ENCODE measurements at regions not wholly inside any gene's neighbourhood (a gene's known extent, or its start where the extent isn't known, plus 50 kb on each side); places are given as distances from the start of the nearest gene placed in this dataset.

DNA sequence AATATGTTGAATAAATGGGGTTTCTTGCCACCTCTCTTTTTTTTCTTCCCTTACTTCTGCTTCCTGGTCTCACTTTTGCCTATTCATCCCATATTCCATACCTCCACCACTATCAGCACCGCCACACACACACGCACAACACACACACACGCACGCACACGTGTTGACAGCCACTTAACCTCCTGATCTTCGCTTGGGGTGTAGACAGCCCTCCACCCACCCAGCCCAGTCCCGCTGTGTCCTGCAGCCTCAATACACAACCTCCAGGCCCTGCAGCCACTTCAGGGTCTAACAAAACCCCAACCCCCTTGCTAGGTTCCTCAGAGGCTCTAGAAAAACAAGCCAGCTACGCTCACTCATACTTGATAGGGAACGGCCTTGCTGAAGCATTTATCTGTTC, 72.3 kb downstream of the LINC00237 start:
- no peaks in the 10 kb centered on the region for H3K9me3 ChIP-seq (ENCODE audit: control insufficient read depth, low read length)
- H3K4me2 ChIP-seq (ENCODE audit: low read length, poor library complexity, severe bottlenecking), result no peak overlapping the region
- H3K4me3 ChIP-seq (ENCODE audit: insufficient read depth in 1 of 2, low read depth in 1 of 2, low read length in 2 of 2), result no peak overlapping the region
- no peak overlapping the region for H3K9ac ChIP-seq (ENCODE audit: low read length)
- no peak overlapping the region for H2BK5ac ChIP-seq (ENCODE audit: low read depth, low read length, poor library complexity, severe bottlenecking)
- H3K36me3 ChIP-seq (ENCODE audit: control insufficient read depth in 1 of 2, insufficient read depth in 2 of 2, low read depth in 1 of 2, low read length in 2 of 2), result no peaks in the 10 kb centered on the region
- peak overlapping the region; percentile 28 for H4K91ac ChIP-seq (ENCODE audit: low read length)
- no peak overlapping the region for H2AK5ac ChIP-seq (ENCODE audit: low read length, severe bottlenecking)
- H2AFZ ChIP-seq (ENCODE audit: low read depth, low read length), result no peak overlapping the region
- H3K18ac ChIP-seq (ENCODE audit: low read depth in 1 of 2, low read length in 2 of 2), result no peak overlapping the region
- H3K27ac ChIP-seq (ENCODE audit: low read length, poor library complexity, severe bottlenecking), result no peak overlapping the region
- no peak overlapping the region for H2BK15ac ChIP-seq (ENCODE audit: low read depth, poor library complexity, severe bottlenecking)
- H3K23ac ChIP-seq (ENCODE audit: low read length in 2 of 2), result no peak overlapping the region
- DNase-seq, result no peak
- H3K4ac ChIP-seq (ENCODE audit: low read depth in 1 of 2, low read length in 2 of 2), result no peak overlapping the region
- H2BK12ac ChIP-seq (ENCODE audit: low read length in 2 of 2), result no peak overlapping the region
- no peaks in the 10 kb centered on the region for H3K27me3 ChIP-seq (ENCODE audit: control insufficient read depth in 1 of 2, insufficient read depth in 1 of 2, low read length in 2 of 2)
- no peaks in the 10 kb centered on the region for H3K79me1 ChIP-seq (replicated peaks; ENCODE audit: low read length, poor library complexity, severe bottlenecking)
- no peak overlapping the region for H3K14ac ChIP-seq (ENCODE audit: low read length in 2 of 2)
- H3K4me1 ChIP-seq (ENCODE audit: control insufficient read depth, insufficient read depth, low read depth, low read length), result no peaks in the 10 kb centered on the region
- WGBS, result 61% methylated on average over 7 of the region's 9 CpGs
- no peak overlapping the region for H2BK120ac ChIP-seq (ENCODE audit: low read depth, low read length)
- no peak overlapping the region for H4K8ac ChIP-seq (ENCODE audit: low read length)

DNA sequence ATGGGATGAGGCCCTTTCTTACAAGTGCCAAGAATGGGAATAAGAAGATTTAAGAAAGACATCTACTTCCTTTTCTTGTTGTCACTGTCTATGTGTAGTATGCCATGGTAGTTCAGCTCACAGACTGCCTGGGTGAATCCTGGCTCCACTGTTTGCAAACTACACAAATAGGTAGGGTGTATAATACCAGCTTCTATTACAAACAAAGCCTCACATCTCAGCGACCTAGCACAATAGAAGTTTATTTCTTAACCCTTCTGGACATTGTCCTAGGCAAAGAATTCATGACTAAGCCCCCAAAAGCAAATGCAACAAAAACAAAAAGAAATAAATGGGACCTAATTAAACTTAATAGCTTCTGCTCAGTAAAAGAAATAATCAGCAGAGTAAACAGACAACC, 74.5 kb downstream of the LINC00237 start:
- no peak overlapping the region for H2AFZ ChIP-seq (ENCODE audit: low read depth, low read length)
- H2BK15ac ChIP-seq (ENCODE audit: low read depth, poor library complexity, severe bottlenecking), result no peak overlapping the region
- no peak overlapping the region for H3K23ac ChIP-seq (ENCODE audit: low read length in 2 of 2)
- no peaks in the 10 kb centered on the region for H3K27me3 ChIP-seq (ENCODE audit: control insufficient read depth in 1 of 2, insufficient read depth in 1 of 2, low read length in 2 of 2)
- H2BK12ac ChIP-seq (ENCODE audit: low read length in 2 of 2), result no peak overlapping the region
- no peak for DNase-seq
- no peak overlapping the region for H3K4me3 ChIP-seq (ENCODE audit: insufficient read depth in 1 of 2, low read depth in 1 of 2, low read length in 2 of 2)
- no peaks in the 10 kb centered on the region for H3K79me1 ChIP-seq (replicated peaks; ENCODE audit: low read length, poor library complexity, severe bottlenecking)
- no peaks in the 10 kb centered on the region for H3K9me3 ChIP-seq (ENCODE audit: control insufficient read depth, low read length)
- no peak overlapping the region for H4K91ac ChIP-seq (ENCODE audit: low read length)
- no peak overlapping the region for H3K18ac ChIP-seq (ENCODE audit: low read depth in 1 of 2, low read length in 2 of 2)
- 41% methylated on average over 1 of the region's 1 CpG for WGBS
- no peak overlapping the region for H3K27ac ChIP-seq (ENCODE audit: low read length, poor library complexity, severe bottlenecking)
- no peaks in the 10 kb centered on the region for H3K36me3 ChIP-seq (ENCODE audit: control insufficient read depth in 1 of 2, insufficient read depth in 2 of 2, low read depth in 1 of 2, low read length in 2 of 2)
- no peak overlapping the region for H3K14ac ChIP-seq (ENCODE audit: low read length in 2 of 2)
- H2AK5ac ChIP-seq (ENCODE audit: low read length, severe bottlenecking), result no peak overlapping the region
- H3K4me1 ChIP-seq (ENCODE audit: control insufficient read depth, insufficient read depth, low read depth, low read length), result no peaks in the 10 kb centered on the region
- no peak overlapping the region for H3K4me2 ChIP-seq (ENCODE audit: low read length, poor library complexity, severe bottlenecking)
- no peak overlapping the region for H3K4ac ChIP-seq (ENCODE audit: low read depth in 1 of 2, low read length in 2 of 2)
- H4K8ac ChIP-seq (ENCODE audit: low read length), result no peak overlapping the region
- no peak overlapping the region for H2BK5ac ChIP-seq (ENCODE audit: low read depth, low read length, poor library complexity, severe bottlenecking)
- H2BK120ac ChIP-seq (ENCODE audit: low read depth, low read length), result no peak overlapping the region
- no peak overlapping the region for H3K9ac ChIP-seq (ENCODE audit: low read length)

DNA sequence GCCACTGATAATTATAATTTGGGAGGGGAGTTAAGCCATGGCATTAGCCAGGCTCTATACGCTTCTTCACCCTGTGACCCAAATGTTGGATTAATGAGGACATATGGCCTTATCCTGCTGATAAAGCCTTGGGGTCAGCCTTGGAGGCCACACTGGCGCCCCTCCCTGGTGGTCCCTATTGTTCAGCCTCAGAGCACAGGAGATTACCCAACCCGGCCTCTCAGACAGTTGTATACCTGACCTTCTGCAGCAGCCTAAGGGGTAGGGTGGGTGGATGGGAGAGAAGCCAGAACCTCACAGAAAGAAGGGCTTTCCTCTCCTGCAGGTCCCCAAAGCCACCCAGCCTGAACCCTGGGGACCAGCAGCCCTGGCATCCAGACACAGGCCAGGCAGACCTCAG, 76.8 kb downstream of the LINC00237 start:
- no peak overlapping the region for H3K27ac ChIP-seq (ENCODE audit: low read length, poor library complexity, severe bottlenecking)
- no peak overlapping the region for H3K9ac ChIP-seq (ENCODE audit: low read length)
- no peaks in the 10 kb centered on the region for H3K9me3 ChIP-seq (ENCODE audit: control insufficient read depth, low read length)
- no peak overlapping the region for H4K91ac ChIP-seq (ENCODE audit: low read length)
- no peak overlapping the region for H3K23ac ChIP-seq (ENCODE audit: low read length in 2 of 2)
- no peak overlapping the region for H2BK15ac ChIP-seq (ENCODE audit: low read depth, poor library complexity, severe bottlenecking)
- no peak overlapping the region for H4K8ac ChIP-seq (ENCODE audit: low read length)
- H2BK120ac ChIP-seq (ENCODE audit: low read depth, low read length), result no peak overlapping the region
- H3K36me3 ChIP-seq (ENCODE audit: control insufficient read depth in 1 of 2, insufficient read depth in 2 of 2, low read depth in 1 of 2, low read length in 2 of 2), result no peaks in the 10 kb centered on the region
- no peaks in the 10 kb centered on the region for H3K4me1 ChIP-seq (ENCODE audit: control insufficient read depth, insufficient read depth, low read depth, low read length)
- 63% methylated on average over 2 of the region's 3 CpGs for WGBS
- DNase-seq, result no peak
- H3K79me1 ChIP-seq (replicated peaks; ENCODE audit: low read length, poor library complexity, severe bottlenecking), result no peaks in the 10 kb centered on the region
- H3K4me3 ChIP-seq (ENCODE audit: insufficient read depth in 1 of 2, low read depth in 1 of 2, low read length in 2 of 2), result no peak overlapping the region
- H2AK5ac ChIP-seq (ENCODE audit: low read length, severe bottlenecking), result no peak overlapping the region
- no peak overlapping the region for H3K14ac ChIP-seq (ENCODE audit: low read length in 2 of 2)
- H3K4me2 ChIP-seq (ENCODE audit: low read length, poor library complexity, severe bottlenecking), result no peak overlapping the region
- no peak overlapping the region for H2BK5ac ChIP-seq (ENCODE audit: low read depth, low read length, poor library complexity, severe bottlenecking)
- H3K27me3 ChIP-seq (ENCODE audit: control insufficient read depth in 1 of 2, insufficient read depth in 1 of 2, low read length in 2 of 2), result no peaks in the 10 kb centered on the region
- no peak overlapping the region for H2AFZ ChIP-seq (ENCODE audit: low read depth, low read length)
- H2BK12ac ChIP-seq (ENCODE audit: low read length in 2 of 2), result no peak overlapping the region
- no peak overlapping the region for H3K18ac ChIP-seq (ENCODE audit: low read depth in 1 of 2, low read length in 2 of 2)
- no peak overlapping the region for H3K4ac ChIP-seq (ENCODE audit: low read depth in 1 of 2, low read length in 2 of 2)

DNA sequence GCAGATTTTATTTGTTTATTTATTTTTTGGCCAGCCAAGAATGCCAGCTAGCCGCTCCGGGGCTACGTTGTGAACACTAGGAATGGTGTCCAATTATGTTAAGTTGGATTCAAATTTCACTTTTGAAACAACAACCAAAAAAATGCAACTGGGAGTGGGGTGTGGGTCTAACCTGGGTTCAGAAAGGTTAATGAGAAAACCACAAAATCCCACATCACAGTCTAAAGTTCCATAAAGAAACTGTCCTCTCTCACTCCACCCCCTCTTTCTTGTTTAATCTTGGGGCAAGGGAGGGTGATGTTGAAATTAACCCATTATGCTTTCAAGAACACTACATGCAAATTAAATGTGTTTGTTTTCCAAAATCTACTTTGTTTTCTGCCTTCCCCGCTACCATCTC, 77.2 kb downstream of the LINC00237 start:
- H2BK12ac ChIP-seq (ENCODE audit: low read length in 2 of 2), result no peak overlapping the region
- H2BK5ac ChIP-seq (ENCODE audit: low read depth, low read length, poor library complexity, severe bottlenecking), result no peak overlapping the region
- H3K9me3 ChIP-seq (ENCODE audit: control insufficient read depth, low read length), result no peaks in the 10 kb centered on the region
- H2AFZ ChIP-seq (ENCODE audit: low read depth, low read length), result no peak overlapping the region
- no peak overlapping the region for H3K14ac ChIP-seq (ENCODE audit: low read length in 2 of 2)
- no peak overlapping the region for H3K23ac ChIP-seq (ENCODE audit: low read length in 2 of 2)
- no peak overlapping the region for H3K9ac ChIP-seq (ENCODE audit: low read length)
- H3K18ac ChIP-seq (ENCODE audit: low read depth in 1 of 2, low read length in 2 of 2), result no peak overlapping the region
- H3K4me1 ChIP-seq (ENCODE audit: control insufficient read depth, insufficient read depth, low read depth, low read length), result no peaks in the 10 kb centered on the region
- H2AK5ac ChIP-seq (ENCODE audit: low read length, severe bottlenecking), result no peak overlapping the region
- H4K8ac ChIP-seq (ENCODE audit: low read length), result no peak overlapping the region
- H3K79me1 ChIP-seq (replicated peaks; ENCODE audit: low read length, poor library complexity, severe bottlenecking), result no peaks in the 10 kb centered on the region
- no peak overlapping the region for H4K91ac ChIP-seq (ENCODE audit: low read length)
- H3K36me3 ChIP-seq (ENCODE audit: control insufficient read depth in 1 of 2, insufficient read depth in 2 of 2, low read depth in 1 of 2, low read length in 2 of 2), result no peaks in the 10 kb centered on the region
- WGBS, result 89% methylated on average over 3 of the region's 4 CpGs
- no peak for DNase-seq
- no peak overlapping the region for H3K27ac ChIP-seq (ENCODE audit: low read length, poor library complexity, severe bottlenecking)
- no peaks in the 10 kb centered on the region for H3K27me3 ChIP-seq (ENCODE audit: control insufficient read depth in 1 of 2, insufficient read depth in 1 of 2, low read length in 2 of 2)
- H2BK120ac ChIP-seq (ENCODE audit: low read depth, low read length), result no peak overlapping the region
- H3K4ac ChIP-seq (ENCODE audit: low read depth in 1 of 2, low read length in 2 of 2), result no peak overlapping the region
- H3K4me3 ChIP-seq (ENCODE audit: insufficient read depth in 1 of 2, low read depth in 1 of 2, low read length in 2 of 2), result no peak overlapping the region
- no peak overlapping the region for H3K4me2 ChIP-seq (ENCODE audit: low read length, poor library complexity, severe bottlenecking)
- H2BK15ac ChIP-seq (ENCODE audit: low read depth, poor library complexity, severe bottlenecking), result no peak overlapping the region

Data from mesenchymal stem cell (in vitro differentiated cells and primary cell).